ENCODE measurements at regions not wholly inside any gene's neighbourhood (a gene's known extent, or its start where the extent isn't known, plus 50 kb on each side); places are given as distances from the start of the nearest gene placed in this dataset. TPM values are rescaled to one million over a fixed set of nuclear protein-coding genes. Genes with fewer than 3 reads are reported as not detected.

DNA sequence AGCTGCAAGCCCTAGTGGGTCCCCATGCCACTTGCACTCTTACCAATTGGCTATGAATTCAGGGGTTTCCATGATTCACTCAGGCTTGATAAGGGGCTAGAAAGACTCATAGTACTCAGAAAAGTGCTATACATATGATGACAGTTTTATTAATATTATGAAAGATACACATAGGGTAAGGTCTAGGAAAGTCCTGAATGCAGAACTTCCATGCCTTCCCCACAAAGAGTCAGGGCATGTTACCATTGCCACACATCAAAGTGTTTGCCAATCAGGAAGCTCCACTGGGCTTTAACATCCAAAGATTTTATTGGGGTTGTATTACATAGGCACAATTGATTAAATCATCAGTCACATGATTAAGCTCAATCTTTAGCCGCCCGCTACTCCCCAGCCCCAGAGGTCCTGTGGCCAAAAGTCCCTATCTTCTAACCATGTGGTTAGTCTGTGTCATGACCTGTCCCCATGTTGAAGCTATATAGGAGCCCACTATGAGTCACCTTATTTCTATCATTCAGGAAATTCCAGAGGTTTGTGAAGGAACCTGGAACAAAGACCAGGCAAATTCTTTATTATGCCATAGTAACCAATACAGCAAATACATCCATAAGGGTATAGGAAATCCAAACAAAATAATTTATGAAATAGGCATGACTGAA, 635.6 kb downstream of the STPG2 start:
- ChIA-PET POLR2A (no interaction called here), CTCF (no interaction called here)
- Mint-ChIP-seq H3K4me1 (no peaks in the 10 kb centered on the region), H3K27me3 (no peaks in the 10 kb centered on the region), H3K27ac (no peak overlapping the region), H3K9me3 (ENCODE audit: insufficient read depth) (no peaks in the 10 kb centered on the region), H3K4me3 (no peak overlapping the region)
- intact Hi-C loops (cut with micrococcal nuclease), result no loop called here
- H3K79me2 ChIP-seq (ENCODE audit: control insufficient read depth, insufficient read depth, low read length), result no peaks in the 10 kb centered on the region
- no peak overlapping the region for H3K4me3 ChIP-seq (ENCODE audit: control extremely low read depth in 1 of 5, extremely low read depth in 1 of 5, insufficient read depth in 1 of 5, low read depth in 2 of 5, low read length in 4 of 5)
- no peaks in the 10 kb centered on the region for H4K20me1 ChIP-seq (ENCODE audit: control insufficient read depth, insufficient read depth, low read length, poor library complexity, severe bottlenecking)
- H2AFZ ChIP-seq (ENCODE audit: insufficient read depth, low read depth, low read length, poor library complexity, severe bottlenecking), result no peak overlapping the region
- peaks cover 0 to 1% (median 0%) of the 10 kb centered on the region in 3 donors for H3K9me3 ChIP-seq (ENCODE audit: control extremely low read depth in 1 of 3, control insufficient read depth in 2 of 3, insufficient read depth in 1 of 3, low read length in 2 of 3)
- DNase-seq, result no peak
- no peak overlapping the region for H3K27ac ChIP-seq (ENCODE audit: low read length in 2 of 2)
- TF ChIP-seq, protein P1, sequence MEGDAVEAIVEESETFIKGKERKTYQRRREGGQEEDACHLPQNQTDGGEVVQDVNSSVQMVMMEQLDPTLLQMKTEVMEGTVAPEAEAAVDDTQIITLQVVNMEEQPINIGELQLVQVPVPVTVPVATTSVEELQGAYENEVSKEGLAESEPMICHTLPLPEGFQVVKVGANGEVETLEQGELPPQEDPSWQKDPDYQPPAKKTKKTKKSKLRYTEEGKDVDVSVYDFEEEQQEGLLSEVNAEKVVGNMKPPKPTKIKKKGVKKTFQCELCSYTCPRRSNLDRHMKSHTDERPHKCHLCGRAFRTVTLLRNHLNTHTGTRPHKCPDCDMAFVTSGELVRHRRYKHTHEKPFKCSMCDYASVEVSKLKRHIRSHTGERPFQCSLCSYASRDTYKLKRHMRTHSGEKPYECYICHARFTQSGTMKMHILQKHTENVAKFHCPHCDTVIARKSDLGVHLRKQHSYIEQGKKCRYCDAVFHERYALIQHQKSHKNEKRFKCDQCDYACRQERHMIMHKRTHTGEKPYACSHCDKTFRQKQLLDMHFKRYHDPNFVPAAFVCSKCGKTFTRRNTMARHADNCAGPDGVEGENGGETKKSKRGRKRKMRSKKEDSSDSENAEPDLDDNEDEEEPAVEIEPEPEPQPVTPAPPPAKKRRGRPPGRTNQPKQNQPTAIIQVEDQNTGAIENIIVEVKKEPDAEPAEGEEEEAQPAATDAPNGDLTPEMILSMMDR (IDR thresholded peaks at IDR 0.05), result no peak
- no peak for TF ChIP-seq EZH2 (IDR thresholded peaks at IDR 0.05; ENCODE audit: borderline replicate concordance, insufficient read depth, low read depth, low read length, poor library complexity, severe bottlenecking)
- no peaks in the 10 kb centered on the region for H3K36me3 ChIP-seq (replicated peaks in 1 of 2; ENCODE audit: control extremely low read depth in 1 of 2, control insufficient read depth in 1 of 2, extremely low read depth in 1 of 2, insufficient read depth in 2 of 2, low read length in 1 of 2)
- H3K4me1 ChIP-seq (ENCODE audit: control insufficient read depth in 2 of 2, insufficient read depth in 2 of 2, low read length in 2 of 2), result no peaks in the 10 kb centered on the region
- H3K27me3 ChIP-seq (replicated peaks in 1 of 4; ENCODE audit: control extremely low read depth in 1 of 4, control insufficient read depth in 3 of 4, insufficient read depth in 4 of 4, low read length in 3 of 4), result no peaks in the 10 kb centered on the region
- ATAC-seq (ENCODE audit: low read depth), result no peak
- no peak overlapping the region for H3K9ac ChIP-seq (ENCODE audit: low read length)
- WGBS (ENCODE audit: insufficient coverage), result no CpG with 5 or more reads among the region's 2 CpGs
- no peak overlapping the region for H3K4me2 ChIP-seq (replicated peaks; ENCODE audit: low read depth, low read length, poor library complexity, severe bottlenecking)

Small RNA genes lying in the stretch of these regions (small RNA-seq; reads per million reads assigned to genes)
- not detected for gene COX7A2P2 (ENCODE audit: insufficient read length, low read depth, low replicate concordance)
- 0.57 reads per million for gene RNU6-34P (ENCODE audit: insufficient read length, low read depth, low replicate concordance)
